ENCODE measurements at regions not wholly inside any gene's neighbourhood (a gene's known extent, or its start where the extent isn't known, plus 50 kb on each side); places are given as distances from the start of the nearest gene placed in this dataset.

DNA sequence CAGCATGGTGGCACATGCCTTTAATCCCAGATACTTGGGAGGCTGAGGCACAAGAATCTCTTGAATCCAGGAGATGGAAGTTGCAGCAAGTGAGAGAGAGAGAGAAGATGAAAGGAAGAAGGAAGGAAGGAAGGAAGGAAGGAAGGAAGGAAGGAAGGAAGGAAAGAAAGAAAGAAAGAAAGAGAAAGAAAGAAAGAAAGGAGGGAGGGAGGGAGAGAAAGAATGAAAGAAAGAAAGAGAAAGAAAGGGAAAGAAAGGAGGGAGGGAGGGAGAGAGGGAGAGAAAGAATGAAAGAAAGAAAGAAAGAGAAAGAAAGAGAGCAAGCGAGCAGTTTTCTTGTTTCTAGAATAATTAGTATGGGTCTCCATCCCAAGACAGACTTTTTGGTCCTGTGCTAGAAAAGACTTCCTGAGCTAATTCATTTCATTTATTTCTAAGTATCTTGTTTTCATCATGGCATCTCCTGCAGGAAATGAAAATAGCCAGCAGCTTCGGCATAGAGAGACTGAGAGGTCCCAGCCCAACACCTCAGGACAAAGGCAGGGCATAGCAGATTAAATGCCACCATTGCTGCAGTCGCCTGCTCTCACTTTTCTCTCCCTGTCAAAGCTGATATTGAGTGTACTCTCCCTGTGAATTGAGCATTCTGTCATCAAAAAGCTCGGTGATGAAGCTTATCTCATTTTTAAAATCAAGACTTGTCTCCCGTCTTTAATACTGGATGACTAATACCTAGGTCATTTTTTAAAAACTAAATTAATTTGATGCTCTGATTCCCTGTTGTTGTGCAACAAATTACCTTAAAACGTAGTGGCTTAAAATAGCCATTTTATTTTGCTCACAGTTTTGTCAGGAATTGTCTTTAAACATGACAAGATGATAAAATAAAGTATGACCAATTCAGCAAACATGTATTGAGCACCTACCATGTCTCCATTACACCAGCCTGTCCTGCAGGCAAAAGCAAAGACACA, 91.8 kb upstream of the ADRA1B start:
- no peak for TF ChIP-seq CTCF (IDR thresholded peaks at IDR 0.05; ENCODE audit: insufficient read depth, low read depth, low read length)
- H3K4me3 ChIP-seq (ENCODE audit: low read depth, low read length): no peak overlapping the region
- DNase-seq (ENCODE audit: low read depth): no peak

DNA sequence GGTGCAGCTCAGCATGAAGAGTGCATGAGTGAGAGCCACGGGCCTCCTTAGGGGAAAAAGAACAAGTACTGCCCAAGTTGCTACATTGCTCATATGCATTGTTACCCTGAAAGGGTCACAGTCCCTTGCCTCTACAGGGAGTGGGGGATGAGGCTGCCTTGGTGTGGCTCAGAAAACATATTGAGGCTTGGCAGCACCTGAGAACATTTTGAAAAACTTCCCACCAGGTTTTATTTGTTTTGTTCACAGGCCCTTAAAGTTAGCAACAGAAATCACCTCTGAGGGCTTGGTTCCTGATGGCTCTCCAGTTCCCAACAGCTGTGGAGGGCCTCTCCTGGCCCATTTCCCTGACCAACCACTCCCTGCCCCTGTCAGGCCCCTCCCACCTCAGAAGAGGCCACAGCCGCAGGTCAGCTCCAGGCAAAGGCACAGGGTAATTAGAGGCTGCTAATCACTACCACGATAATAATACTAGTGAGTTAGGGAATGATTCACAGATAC, 90.7 kb upstream of the ADRA1B start:
- no peak for DNase-seq (ENCODE audit: low read depth)
- TF ChIP-seq CTCF (IDR thresholded peaks at IDR 0.05; ENCODE audit: insufficient read depth, low read depth, low read length): no peak
- no peak overlapping the region for H3K4me3 ChIP-seq (ENCODE audit: low read depth, low read length)

DNA sequence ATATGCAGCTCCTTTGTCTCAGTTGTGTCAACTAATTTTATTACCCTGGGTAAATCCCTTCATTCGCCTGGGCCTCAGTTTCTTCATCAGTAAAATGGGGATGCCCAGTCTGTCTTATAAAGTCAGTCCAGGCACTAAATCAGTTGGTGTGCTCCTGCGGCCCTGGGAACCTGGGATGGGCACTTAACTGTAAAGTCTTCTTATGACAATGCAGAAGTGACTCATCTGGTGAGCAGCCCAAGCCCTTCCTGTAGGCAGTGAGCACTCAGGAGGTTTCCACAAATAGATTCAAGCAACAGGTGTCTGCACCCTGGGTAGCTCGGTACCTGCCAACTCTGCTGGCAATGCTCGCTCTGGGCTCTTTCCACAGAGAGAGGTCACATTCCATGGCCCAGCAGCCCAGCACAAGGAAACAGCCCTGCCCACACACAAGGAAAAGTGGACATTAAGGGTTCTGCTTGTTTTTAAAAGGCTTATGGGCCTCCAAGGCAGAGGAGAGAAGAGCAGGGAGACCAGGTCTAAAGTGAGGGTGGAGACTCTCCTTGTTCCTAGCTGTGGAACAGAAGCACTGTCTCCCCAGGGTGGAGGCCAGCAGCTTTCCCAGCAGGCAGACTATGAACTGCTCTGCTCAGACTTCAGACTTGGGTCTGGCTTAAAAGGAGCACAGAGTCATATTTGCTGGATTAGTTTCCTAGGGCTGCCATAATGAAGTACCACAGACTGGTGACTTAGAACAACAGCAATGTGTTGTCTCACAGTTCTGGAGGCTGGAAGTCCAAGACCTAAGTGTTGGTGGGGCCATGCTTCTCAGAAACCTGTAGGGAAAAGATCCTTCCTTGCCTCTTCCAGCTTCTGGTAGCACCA, 89.7 kb upstream of the ADRA1B start:
- no peak for TF ChIP-seq CTCF (IDR thresholded peaks at IDR 0.05; ENCODE audit: insufficient read depth, low read depth, low read length)
- peak; percentile 35 for DNase-seq (ENCODE audit: low read depth)
- H3K4me3 ChIP-seq (ENCODE audit: low read depth, low read length): no peak overlapping the region

DNA sequence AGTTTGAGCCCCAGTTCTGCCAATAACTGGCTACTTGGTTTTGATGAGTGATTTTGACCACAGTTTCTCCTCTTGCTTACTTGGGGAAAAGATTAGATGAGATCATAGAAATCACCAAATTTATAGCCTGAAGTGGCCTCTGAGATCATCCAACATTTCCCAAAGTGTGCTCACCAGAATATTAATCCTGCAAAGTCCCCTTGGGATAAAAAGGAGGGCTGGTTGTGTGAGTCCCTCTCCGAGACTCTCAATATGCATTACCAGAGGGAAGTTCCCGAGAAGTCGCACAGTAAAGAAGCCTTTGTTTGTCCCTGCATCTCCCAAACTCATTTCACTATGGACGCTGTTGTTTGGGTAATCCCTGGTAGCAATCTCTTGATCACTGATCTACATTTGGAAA, 88.4 kb upstream of the ADRA1B start:
- no peak overlapping the region for H3K4me3 ChIP-seq (ENCODE audit: low read depth, low read length)
- TF ChIP-seq CTCF (IDR thresholded peaks at IDR 0.05; ENCODE audit: insufficient read depth, low read depth, low read length): no peak
- no peak for DNase-seq (ENCODE audit: low read depth)

GRCh38 chr5:159832073-159832472, 84.2 kb upstream of the ADRA1B start:
- no peak for TF ChIP-seq CTCF (IDR thresholded peaks at IDR 0.05; ENCODE audit: insufficient read depth, low read depth, low read length)
- H3K4me3 ChIP-seq (ENCODE audit: low read depth, low read length): no peak overlapping the region
- DNase-seq (ENCODE audit: low read depth): no peak

GRCh38 chr5:159833088-159833487, 83.2 kb upstream of the ADRA1B start:
- H3K4me3 ChIP-seq (ENCODE audit: low read depth, low read length): no peak overlapping the region
- DNase-seq (ENCODE audit: low read depth): no peak
- no peak for TF ChIP-seq CTCF (IDR thresholded peaks at IDR 0.05; ENCODE audit: insufficient read depth, low read depth, low read length)

All from fibroblast of villous mesenchyme (primary cell).